ENCODE measurements at regions not wholly inside any gene's neighbourhood (a gene's known extent, or its start where the extent isn't known, plus 50 kb on each side); places are given as distances from the start of the nearest gene placed in this dataset.

GRCh38 chr18:27797484-27797883 is 379.4 kb downstream of the CDH2 start:
- in situ Hi-C loops (cut with MboI; ENCODE audit: low pct_ligation_motif_present in 1 of 4, low pct_unique_long_range_greater_than_20kb in 1 of 4, low sequenced_read_pairs in 3 of 4) (no loop called here), intact Hi-C loops (cut with DNase I; ENCODE audit: low total_unique reads) (no loop called here)
- Histone ChIP-seq H3K9me3 (no peaks in the 10 kb centered on the region), H3K36me3 (no peaks in the 10 kb centered on the region), H3K4me1 (no peaks in the 10 kb centered on the region), H3K27me3 (no peaks in the 10 kb centered on the region), H3K4me3 (no peak overlapping the region), H3K27ac (no peak overlapping the region)
- no peak for TF ChIP-seq EP300 (IDR thresholded peaks at IDR 0.05; ENCODE audit: low read depth)
- no peak for DNase-seq
- 53 to 83% methylated on average over 1 of the region's 1 CpG for WGBS, 2 donors (ENCODE audit: low coverage in 1 of 2)

GRCh38 chr18:27794181-27794926 is 382.6 kb downstream of the CDH2 start:
- Histone ChIP-seq H3K36me3 (no peaks in the 10 kb centered on the region), H3K9me3 (no peaks in the 10 kb centered on the region), H3K4me3 (no peak overlapping the region), H3K4me1 (no peaks in the 10 kb centered on the region), H3K27me3 (no peaks in the 10 kb centered on the region), H3K27ac (no peak overlapping the region)
- TF ChIP-seq CTCF (IDR thresholded peaks at IDR 0.05) = no peak
- TF ChIP-seq POLR2A (IDR thresholded peaks at IDR 0.05) = no peak
- TF ChIP-seq POLR2AphosphoS5 (IDR thresholded peaks at IDR 0.05) = no peak
- TF ChIP-seq EP300 (IDR thresholded peaks at IDR 0.05; ENCODE audit: low read depth) = no peak
- in situ Hi-C loops (cut with MboI; ENCODE audit: low pct_ligation_motif_present in 1 of 4, low pct_unique_long_range_greater_than_20kb in 1 of 4, low sequenced_read_pairs in 3 of 4) (no loop called here), intact Hi-C loops (cut with DNase I; ENCODE audit: low total_unique reads) (no loop called here)
- no peak for DNase-seq
- WGBS, 2 donors (ENCODE audit: low coverage in 1 of 2) = 78 to 92% methylated on average over 2 of the region's 2 CpGs

GRCh38 chr18:27793013-27793785 is 383.7 kb downstream of the CDH2 start:
- Histone ChIP-seq H3K27me3 (no peaks in the 10 kb centered on the region), H3K4me3 (no peak overlapping the region), H3K9me3 (no peaks in the 10 kb centered on the region), H3K36me3 (no peaks in the 10 kb centered on the region), H3K4me1 (no peaks in the 10 kb centered on the region), H3K27ac (no peak overlapping the region)
- TF ChIP-seq POLR2AphosphoS5 (IDR thresholded peaks at IDR 0.05) (no peak), POLR2A (IDR thresholded peaks at IDR 0.05) (no peak), CTCF (IDR thresholded peaks at IDR 0.05) (no peak), EP300 (IDR thresholded peaks at IDR 0.05; ENCODE audit: low read depth) (no peak)
- intact Hi-C loops (cut with DNase I; ENCODE audit: low total_unique reads) = no loop called here
- WGBS, 2 donors (ENCODE audit: low coverage in 1 of 2) = 61 to 66% methylated on average over 7 of the region's 7 CpGs
- DNase-seq = no peak
- in situ Hi-C loops (cut with MboI; ENCODE audit: low pct_ligation_motif_present in 1 of 4, low pct_unique_long_range_greater_than_20kb in 1 of 4, low sequenced_read_pairs in 3 of 4) = no loop called here

GRCh38 chr18:27789406-27789805 is 387.5 kb downstream of the CDH2 start:
- Histone ChIP-seq H3K27me3 (no peaks in the 10 kb centered on the region), H3K4me1 (no peaks in the 10 kb centered on the region), H3K4me3 (no peak overlapping the region), H3K36me3 (no peaks in the 10 kb centered on the region), H3K9me3 (no peaks in the 10 kb centered on the region), H3K27ac (no peak overlapping the region)
- TF ChIP-seq CTCF (IDR thresholded peaks at IDR 0.05) = no peak
- TF ChIP-seq EP300 (IDR thresholded peaks at IDR 0.05; ENCODE audit: low read depth) = no peak
- no peak for TF ChIP-seq POLR2AphosphoS5 (IDR thresholded peaks at IDR 0.05)
- TF ChIP-seq POLR2A (IDR thresholded peaks at IDR 0.05) = no peak
- in situ Hi-C loops (cut with MboI; ENCODE audit: low pct_ligation_motif_present in 1 of 4, low pct_unique_long_range_greater_than_20kb in 1 of 4, low sequenced_read_pairs in 3 of 4) (no loop called here), intact Hi-C loops (cut with DNase I; ENCODE audit: low total_unique reads) (no loop called here)
- DNase-seq = no peak
- 71 to 95% methylated on average over 1 of the region's 1 CpG for WGBS, 2 donors (ENCODE audit: low coverage in 1 of 2)
